ENCODE measurements at regions not wholly inside any gene's neighbourhood (a gene's known extent, or its start where the extent isn't known, plus 50 kb on each side); places are given as distances from the start of the nearest gene placed in this dataset.

DNA sequence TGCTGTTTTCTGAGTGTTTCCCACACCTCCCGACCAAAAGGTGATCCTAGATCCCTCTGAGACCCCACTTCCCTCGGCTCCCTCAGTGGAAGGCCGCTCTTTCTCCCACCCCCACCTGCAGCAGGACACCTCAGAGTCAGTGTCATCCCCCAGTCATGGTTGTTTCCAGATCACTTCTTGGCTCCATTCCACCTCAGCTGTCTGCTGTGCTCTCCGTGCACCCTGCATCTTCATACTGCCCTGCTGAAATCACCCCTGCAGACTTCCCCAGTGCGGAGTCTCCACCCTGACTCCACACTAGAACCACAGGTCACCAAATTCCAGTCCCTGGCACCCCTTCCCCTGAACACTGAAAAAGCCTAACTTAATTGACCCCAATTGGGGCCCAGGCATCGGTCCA lies 255.1 kb upstream of the CDYL start:
- TF ChIP-seq EZH2 (IDR thresholded peaks at IDR 0.05; ENCODE audit: borderline replicate concordance, low read length), result no peak
- TF ChIP-seq, protein P1, sequence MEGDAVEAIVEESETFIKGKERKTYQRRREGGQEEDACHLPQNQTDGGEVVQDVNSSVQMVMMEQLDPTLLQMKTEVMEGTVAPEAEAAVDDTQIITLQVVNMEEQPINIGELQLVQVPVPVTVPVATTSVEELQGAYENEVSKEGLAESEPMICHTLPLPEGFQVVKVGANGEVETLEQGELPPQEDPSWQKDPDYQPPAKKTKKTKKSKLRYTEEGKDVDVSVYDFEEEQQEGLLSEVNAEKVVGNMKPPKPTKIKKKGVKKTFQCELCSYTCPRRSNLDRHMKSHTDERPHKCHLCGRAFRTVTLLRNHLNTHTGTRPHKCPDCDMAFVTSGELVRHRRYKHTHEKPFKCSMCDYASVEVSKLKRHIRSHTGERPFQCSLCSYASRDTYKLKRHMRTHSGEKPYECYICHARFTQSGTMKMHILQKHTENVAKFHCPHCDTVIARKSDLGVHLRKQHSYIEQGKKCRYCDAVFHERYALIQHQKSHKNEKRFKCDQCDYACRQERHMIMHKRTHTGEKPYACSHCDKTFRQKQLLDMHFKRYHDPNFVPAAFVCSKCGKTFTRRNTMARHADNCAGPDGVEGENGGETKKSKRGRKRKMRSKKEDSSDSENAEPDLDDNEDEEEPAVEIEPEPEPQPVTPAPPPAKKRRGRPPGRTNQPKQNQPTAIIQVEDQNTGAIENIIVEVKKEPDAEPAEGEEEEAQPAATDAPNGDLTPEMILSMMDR (IDR thresholded peaks at IDR 0.05; ENCODE audit: low read length), result no peak

All from OCI-LY1 (cell line).